ENCODE measurements at regions not wholly inside any gene's neighbourhood (a gene's known extent, or its start where the extent isn't known, plus 50 kb on each side); places are given as distances from the start of the nearest gene placed in this dataset.

DNA sequence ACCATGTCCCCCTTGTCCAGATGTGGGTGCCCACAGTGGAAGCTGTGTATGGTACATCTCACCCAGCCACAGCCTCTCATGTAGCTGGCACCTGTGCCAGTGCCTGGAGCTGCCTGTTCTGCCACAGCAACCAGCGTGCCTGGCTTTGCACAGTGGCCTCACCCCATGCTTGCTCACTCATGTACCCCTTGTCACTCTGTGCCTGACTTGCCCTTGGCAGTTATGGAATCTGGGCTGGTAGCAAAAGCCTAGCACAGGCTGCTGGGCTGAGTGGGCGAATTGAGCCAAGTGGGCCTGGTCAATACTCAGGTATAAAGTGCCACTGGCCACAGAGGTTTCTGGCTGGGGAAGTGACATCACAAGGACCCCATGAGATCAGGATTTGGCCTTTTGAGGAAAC is 264.2 kb downstream of the INSC start:
- no peak for DNase-seq (ENCODE audit: low read depth, low spot score)

DNA sequence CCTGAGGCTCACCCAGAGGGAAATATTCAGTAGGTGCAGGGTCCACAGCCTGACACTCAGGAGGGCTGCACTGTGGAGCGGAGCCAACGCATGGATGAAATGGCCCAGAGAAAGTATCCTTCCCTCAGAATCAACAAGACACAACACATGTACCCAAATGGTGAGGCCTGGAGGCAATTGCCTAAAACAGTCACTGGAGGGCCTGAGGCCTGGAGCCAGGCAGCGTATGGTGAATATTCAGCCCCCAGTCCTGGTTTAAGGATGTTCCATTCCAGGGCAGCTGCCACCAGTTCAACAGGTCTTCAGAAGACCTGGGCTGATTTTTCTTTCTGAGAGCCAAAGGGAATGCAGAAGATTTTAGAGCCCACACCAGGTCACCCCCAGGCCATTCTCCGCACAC is 264.8 kb downstream of the INSC start:
- DNase-seq (ENCODE audit: low read depth, low spot score): no peak

DNA sequence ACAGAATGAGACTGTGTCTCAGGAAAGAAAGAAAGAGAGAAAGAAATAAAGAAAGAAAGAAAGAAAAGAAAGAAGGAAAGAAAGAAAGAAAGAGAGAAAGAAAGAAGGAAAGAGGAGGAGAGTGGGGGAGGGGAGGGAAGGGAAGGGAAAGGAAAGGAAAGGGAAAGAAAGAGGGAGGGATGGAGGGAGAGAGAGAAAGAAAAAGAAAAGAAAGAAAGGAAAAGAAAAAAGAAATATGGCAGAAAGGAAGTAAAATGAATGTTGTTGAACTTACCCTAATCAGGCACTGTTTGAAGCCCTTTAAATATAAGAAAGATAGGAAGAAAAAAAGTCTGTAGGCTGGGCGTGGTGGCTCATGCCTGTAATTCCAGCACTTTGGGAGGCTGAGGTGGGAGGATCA is 276.1 kb downstream of the INSC start:
- no peak for DNase-seq (ENCODE audit: low read depth, low spot score)

DNA sequence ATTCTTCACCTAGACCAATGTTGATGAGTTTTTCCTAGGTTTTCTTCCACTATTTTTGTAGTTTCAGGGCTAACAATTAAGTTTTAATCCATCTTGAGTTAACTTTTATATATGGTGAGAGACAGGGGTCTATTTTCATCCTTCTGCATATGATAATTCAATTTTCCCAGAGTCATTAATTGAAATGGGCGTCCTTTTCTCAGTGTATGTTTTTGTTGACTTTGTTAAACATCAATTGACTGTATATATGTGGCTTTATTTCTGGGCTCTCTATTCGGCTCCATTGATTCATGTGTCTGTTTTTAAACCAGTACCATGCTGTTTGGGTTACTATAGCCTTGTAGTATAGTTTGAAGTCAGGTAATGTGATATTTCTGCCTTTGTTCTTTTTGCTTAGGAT is 282.1 kb downstream of the INSC start:
- no peak for DNase-seq (ENCODE audit: low read depth, low spot score)

DNA sequence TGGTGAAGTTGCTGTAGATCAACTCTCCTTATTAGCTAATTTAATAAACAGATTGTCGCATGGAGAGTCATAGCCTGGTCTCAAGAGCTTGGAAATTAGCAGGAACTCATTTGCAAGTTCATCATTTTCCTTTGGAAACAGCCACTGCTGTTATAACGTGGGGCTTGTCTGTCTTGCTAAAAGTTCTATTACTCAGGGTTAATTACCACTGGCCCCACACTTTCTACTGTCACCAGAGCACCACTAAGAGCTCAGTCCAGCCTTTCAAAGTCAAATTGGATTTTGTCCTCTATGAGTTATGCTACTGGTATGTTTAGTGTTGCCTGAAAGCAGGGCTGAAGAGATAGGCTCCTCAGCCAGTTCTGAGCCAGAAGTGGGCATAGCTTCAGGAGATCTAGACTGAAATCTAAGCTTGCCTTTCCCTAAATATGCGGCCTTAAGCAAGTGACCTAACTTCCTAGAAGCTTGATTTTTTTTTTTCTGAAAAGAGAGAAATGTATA is 292.2 kb downstream of the INSC start:
- no peak for DNase-seq (ENCODE audit: low read depth, low spot score)

DNA sequence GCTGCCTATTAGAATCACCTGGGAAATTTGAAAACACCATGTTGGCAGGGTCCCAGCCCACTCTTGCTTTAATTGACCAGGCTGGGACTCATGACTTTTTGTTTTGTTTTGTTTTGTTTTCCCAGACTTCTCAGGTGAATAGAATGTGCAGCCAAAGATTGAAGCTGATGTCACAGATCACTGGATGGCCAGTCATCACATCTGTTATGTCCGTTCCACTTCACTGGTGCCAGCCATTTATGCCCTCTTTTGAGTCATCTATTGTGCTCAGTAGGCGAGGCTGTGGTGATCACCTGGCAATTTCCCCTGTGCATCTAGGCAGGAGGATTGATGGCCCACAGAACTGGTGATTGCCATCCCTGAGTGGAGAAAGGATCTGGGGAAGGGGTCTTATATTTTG is 297.3 kb downstream of the INSC start:
- no peak for DNase-seq (ENCODE audit: low read depth, low spot score)

DNA sequence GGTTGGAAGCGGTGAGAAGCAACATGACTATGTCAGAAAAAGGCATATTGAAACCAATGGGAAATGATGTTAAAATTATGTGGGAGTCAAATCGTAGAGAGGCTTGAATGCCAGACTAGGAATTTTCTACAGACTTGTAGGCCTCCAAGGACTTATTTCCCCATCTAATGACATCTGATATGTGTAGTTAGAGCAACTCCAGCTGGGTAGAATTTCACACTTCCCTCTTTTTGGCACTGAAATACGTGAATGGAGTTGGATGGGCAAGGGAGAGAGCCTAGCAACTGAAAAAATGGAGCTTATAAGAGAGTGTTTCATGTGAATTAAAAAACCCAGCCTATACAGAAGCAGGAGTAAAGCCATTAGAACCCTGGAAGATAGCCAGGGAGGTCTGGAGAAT is 304.2 kb downstream of the INSC start:
- DNase-seq (ENCODE audit: low read depth, low spot score): no peak

DNA sequence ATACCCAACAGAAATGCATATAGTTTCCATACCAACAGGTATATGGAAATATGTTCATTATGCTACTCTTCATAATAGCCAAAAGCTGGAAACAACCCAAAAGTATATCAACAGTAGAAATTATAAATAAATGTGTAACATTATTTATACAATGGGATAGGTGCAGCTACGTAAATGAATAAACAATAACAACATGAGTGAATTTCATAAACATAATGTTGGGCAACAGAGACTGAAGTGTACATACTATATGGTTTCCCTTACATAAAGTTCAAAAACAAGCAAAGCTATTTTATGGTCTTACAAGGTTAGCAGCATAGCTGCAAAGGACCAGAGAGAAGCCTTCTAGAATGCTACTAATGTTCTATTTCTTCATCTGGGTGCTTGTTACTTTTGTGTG is 305.0 kb downstream of the INSC start:
- no peak for DNase-seq (ENCODE audit: low read depth, low spot score)

DNA sequence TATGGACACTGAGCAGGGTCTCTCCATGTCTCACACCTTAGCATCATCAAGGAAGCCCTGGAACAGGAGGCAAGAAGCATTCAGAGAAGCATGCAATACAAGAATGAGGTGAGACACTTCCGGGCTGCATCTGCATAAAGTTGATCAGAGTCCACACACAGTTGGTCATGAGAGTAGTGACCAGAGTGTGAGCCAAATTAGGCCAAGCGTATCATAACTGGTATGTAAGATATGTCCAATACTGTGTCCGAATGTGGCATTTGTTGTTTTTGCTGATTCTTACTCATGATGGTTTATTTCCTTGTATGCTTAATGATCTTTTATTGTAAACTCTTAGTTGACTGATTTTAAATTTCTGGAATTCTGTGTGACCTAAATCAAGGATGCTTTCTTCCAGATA is 315.7 kb downstream of the INSC start:
- no peak for DNase-seq (ENCODE audit: low read depth, low spot score)

DNA sequence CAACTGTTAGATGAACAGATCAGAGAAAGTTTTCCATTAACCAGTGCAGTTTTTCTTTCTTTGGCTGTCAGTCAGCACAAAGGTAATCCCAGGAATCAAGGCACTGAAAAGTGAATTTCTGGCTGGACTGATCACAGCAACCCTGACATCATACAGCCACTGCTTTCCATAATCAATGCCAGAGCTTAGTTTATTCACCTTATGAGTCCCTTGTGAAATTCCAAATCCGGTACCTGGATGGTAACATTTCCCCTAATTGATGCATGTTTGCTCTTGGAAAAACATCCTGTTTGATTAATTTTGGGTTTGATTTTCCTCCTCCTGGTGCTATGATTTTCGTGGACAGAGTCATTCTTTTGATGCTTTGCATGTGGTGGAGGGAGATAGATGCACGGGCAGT is 319.8 kb downstream of the INSC start:
- no peak for DNase-seq (ENCODE audit: low read depth, low spot score)

DNA sequence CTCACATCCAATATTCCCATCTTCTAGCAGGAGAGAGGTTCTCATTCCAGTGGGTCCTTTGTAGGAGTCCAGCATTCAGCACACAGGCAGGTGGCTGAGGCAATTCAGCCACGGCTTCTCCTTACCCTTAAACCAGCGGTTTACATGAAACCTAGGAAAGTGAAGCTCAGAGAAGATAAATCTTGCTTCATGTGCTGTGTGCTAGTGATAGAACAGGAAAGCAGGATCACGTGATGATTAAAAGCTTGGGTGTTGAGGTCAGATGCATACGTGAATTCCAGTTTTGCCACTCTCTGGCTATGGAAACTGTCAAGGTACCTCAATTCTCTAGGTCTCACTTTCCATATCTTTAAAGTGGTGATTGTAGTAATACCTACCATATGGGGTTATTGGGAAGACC is 331.6 kb downstream of the INSC start:
- DNase-seq (ENCODE audit: low read depth, low spot score): no peak

DNA sequence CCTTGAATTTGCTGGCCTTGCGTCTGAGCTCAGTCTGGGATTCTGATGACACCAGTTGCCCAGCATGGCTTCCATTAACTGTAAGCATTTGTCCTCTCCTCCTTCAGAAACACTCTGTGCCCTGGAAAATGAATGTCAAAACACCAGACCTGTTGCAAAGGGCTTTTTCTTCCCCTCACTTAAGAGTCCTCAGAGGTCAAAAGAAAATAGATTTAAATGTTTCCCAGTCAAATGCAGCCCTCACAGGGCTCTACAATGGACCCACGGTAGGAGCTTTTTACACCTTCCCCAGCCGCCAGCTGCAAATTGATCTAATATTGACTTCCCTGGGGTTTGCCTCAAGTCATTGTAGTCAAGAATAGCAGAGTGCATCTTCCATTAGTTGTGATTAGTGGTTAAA is 332.2 kb downstream of the INSC start:
- DNase-seq (ENCODE audit: low read depth, low spot score): no peak

DNA sequence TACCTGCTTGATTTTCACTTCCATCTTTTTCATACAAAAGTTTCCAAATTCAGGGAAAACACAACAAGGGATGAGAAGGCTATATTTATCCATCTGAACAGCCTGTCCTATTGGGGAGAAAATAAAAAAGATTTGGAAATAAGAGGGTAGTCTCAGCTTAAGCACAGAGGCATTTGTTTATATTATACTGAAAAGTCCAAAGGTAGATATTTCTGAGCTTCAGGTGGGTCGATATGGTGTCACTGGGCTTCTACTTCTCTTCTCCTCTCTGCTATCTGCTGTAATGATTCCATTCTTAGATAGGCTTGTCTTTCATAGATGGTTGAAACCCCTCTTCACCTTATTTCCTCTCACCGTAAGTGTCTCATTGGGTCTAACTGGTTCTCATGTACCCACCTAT is 337.0 kb downstream of the INSC start:
- no peak for DNase-seq (ENCODE audit: low read depth, low spot score)

DNA sequence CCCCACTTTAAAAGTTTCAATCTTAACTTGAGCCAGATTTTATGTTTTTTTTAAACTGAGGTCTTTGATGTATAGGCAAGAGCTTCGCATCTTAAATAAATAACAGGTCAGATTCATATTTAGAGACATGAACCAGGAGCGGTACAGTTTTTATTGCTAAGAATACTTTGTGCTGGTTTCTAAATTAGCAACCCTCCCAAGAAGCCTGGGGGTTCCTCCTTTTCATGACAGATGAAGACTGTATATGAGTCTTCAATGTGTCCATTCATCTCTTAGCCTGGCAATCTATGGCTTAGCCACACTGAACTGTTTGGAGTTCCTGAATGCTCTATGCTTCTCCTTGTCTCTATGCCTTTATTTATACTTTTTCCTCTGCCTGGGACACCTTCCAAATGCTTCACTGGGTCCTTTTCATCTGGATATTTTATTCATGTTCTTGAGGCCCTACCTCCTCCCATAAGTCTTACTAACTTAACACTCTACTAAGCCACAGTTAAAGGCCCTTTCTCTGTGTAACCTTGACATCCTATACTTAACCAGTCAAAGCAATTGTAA is 338.6 kb downstream of the INSC start:
- no peak for DNase-seq (ENCODE audit: low read depth, low spot score)

DNA sequence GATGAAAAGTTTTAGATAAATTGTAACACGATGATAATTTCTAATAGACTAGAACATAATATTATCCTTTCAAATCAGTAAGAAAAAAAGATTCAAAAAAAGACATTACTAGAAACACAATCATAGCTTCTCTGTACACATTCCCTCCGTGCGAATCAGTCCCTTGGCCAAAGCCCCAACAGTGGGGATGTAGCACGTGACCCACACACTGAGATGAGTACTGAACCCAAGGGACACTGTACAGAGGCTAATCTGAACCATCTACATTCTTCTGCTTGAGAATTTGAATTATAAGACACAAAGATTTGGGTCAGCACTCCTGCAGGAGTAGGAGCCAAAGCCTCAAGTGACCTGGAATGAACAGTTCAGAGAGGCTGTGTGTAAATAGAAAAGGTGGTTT is 353.7 kb downstream of the INSC start:
- no peak for DNase-seq (ENCODE audit: low read depth, low spot score)

DNA sequence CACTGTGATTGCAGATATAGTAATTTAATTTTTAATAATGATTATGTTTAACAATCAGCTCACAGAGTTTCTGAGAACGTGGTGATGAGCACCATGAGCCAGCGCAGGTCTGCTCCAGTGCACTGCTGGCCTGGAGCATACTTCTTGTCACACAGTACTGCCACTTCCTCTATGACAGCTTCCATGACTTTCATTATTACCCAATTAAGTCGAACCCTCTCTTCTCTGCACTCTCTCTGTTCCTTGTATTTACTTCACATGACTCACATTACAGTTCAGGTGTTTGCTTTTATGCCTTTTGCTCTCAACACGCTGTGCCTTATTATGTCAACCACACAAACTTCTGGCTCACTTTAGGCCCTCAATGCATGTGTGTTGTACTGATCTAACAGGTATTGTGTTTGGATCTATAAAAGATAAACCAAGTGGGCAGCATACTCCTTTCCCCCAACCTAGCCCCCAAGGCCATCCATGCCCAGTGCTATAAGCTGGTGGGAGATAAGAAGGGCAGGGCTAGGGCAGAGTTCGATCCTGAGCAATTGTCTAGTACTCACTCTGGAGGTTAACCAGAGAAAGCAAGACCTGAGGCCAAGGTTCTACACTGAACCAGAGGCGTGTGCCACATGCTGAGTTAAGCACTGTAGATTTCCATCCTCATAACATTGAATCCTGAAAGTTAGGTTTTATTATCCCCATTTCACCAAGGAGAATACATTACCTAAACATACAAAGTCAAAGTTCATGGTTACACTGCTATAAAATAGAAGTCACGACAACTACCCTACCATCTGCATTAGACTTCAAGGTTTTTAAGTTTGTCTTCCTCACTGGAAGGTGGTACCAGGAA is 356.5 kb downstream of the INSC start:
- no peak for DNase-seq (ENCODE audit: low read depth, low spot score)

DNA sequence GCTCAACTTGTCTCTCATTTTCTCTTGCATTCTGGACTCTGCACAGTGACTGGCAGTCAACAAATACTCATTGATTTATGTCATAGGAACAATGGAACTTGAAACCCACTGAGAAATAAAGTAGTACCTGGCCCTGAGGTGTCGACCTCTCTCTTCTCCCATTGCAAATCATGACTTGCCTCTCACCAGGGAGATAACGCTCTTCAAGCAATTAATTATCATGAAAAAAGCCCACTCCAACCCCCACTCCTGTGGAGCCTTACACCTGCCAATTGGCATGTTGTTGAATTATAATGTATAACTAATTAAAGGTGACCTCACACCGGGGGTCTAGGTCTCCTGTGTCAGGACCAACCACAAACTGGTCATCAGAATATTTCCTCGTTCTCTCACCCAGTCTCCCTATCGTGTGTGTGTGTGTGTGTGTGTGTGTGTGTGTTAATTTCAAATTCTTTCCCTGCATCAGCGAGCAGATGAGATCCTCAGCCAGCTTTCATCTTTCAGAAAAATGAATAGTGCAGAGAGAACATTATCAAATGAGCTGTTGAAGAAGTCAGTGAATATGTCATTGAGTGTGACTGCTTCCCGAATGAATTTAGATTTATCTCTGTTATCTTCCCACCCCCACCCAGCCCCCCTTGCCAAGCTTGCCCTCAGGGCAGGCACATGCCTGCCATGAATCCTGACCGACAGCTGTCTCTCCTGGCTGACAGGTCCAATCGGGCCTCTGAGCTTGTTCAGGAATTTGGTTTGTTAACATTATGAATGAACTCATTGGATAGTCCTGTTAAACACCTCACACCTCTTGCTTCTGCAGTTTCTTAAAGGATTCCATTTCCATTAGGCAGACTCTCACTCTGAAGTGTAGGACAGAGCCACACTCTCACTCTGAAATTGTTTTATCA is 357.4 kb downstream of the INSC start:
- DNase-seq (ENCODE audit: low read depth, low spot score): no peak

DNA sequence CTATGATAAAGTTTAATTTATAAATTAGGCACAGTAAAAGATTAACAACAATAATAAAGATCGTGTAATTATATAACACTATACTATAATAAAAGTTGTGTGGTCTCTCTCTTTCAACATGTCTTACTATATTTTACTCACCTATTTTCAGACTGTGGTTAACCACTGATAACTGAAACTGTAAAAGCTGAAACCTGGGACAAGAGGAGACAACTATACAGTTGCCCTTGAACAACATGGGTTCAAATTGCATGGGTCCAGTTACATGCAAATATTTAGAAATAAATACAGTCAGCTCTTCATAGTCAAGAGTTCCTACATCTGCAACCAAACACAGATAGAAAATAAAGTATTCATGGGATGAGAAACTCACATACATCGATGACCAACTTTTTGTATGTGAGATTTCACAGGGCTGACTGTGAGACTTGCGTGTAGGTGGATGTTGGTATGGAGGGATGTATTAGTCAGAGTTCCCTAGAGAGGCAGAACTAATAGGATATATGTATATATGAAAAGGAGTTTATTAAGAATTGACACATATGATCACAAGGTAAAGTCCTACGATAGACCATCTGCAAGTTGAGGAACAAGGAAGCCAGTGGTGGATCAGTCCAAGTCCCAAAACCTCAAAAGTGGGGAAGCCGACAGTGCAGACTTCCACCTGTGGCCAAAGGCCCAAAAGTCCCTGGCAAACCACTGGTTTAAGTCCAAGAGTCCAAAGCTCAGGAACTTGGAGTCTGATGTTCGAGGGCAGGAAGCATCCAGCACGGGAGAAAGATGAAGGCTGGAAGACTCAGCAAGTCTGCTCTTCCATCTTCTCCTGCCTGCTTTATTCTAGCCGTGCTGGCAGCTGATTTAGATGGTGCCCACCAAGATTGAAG is 359.5 kb downstream of the INSC start:
- no peak for DNase-seq (ENCODE audit: low read depth, low spot score)

DNA sequence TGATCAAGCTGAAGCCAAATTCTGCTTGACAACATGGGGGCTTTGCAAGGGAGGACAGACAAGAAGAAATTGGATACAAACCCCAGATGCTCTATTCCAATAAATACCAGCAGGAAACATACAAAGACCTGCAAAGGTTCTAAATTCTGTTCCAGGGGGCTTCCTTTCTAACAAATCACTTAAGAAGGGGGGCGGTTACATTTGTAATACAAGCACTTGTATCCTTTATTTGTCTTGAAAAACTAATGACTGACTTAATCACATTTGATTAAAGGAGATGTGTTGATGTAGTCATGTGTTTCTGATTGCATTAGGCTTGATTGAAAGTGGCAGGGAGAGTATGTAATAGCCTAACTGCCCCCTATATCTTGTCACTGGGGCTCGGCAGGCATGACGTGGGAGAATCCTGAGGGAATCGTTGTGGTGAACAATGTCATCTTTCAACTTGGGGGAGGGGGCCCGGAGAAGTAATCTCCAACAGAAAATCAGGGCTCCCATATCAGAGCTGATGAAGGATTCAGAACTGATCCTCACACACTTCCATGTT is 361.7 kb downstream of the INSC start:
- DNase-seq (ENCODE audit: low read depth, low spot score): no peak

DNA sequence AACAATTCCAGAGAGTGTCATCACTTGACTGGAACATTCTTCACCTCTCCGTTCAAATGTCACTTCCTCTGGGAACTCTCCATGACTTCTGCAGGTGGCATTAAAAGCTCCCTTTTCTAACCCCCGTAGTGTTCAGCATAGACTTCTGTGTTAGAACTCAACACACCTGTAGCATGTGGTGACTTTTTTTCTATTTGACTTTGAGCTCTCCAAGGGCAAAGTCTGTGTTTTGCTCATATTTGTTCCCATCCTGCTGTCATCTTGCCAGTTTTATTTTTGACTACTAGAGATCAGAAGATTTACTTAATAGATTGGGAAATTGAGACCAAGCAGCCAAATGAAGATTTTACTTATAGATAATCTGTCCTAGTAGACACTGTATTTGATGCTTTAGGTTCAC is 367.1 kb downstream of the INSC start:
- no peak for DNase-seq (ENCODE audit: low read depth, low spot score)

DNA sequence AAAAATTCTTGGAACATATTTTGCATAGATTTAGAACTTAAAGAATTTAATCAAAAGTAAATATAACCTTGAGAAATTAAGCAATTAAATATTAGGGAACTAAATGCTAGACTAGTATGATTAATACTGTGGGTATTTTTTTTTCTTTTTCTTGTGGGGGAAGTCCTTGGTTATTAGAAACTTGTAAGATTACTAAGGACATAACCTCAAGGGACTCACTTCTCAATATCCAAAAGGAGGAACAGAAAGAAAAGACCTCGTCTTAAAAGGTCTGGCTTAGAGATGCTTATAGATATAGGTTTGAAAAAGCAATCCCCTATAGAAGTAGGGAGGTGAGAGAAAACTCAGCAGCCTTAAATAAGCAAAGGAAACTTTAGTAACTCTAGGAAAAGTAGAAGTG is 368.5 kb downstream of the INSC start:
- DNase-seq (ENCODE audit: low read depth, low spot score): no peak
